GM12875 (cell line): ENCODE measurements at regions not wholly inside any gene's neighbourhood (a gene's known extent, or its start where the extent isn't known, plus 50 kb on each side); places are given as distances from the start of the nearest gene placed in this dataset.
"Not testable (repeated sequence)": the region's sequence is repeated elsewhere in the genome, so short reads cannot be mapped to it uniquely, and the experiment has no call there.

Source experiments
- H3K4me3 ChIP-seq: one replicate; pipeline ENCODE4 v1.5.1; 2011; ENCODE audit warnings: low read depth, low read length, control low read depth
- CTCF ChIP-seq: IDR thresholded peaks from 2 replicates; pipeline ENCODE4 v1.5.1; 2011; ENCODE audit warnings: low read depth, mild to moderate bottlenecking, control low read depth, inconsistent platforms, low read length, moderate library complexity, borderline replicate concordance; ENCODE audit not compliant: insufficient read depth

- no peak for TF ChIP-seq CTCF
- H3K4me3 ChIP-seq, result no peak overlapping the region
Measured at GRCh38 chr2:242048479-242048878, 178.9 kb downstream of the RTP5 start.

- not testable (repeated sequence) for H3K4me3 ChIP-seq
Measured at GRCh38 chr2:242049492-242049891, 180.0 kb downstream of the RTP5 start.

- no peak overlapping the region for H3K4me3 ChIP-seq
- TF ChIP-seq CTCF, result no peak
Measured at GRCh38 chr2:242051463-242051862, 181.9 kb downstream of the RTP5 start.

GRCh38 chr2:242052421-242052820 lies 182.9 kb downstream of the RTP5 start:
- TF ChIP-seq CTCF, result no peak
- no peak overlapping the region for H3K4me3 ChIP-seq

- H3K4me3 ChIP-seq, result no peak overlapping the region
Measured at GRCh38 chr2:242053921-242054320, 184.4 kb downstream of the RTP5 start.

GRCh38 chr2:242054406-242054805 lies 184.9 kb downstream of the RTP5 start:
- TF ChIP-seq CTCF, result no peak
- no peak overlapping the region for H3K4me3 ChIP-seq

More at GRCh38 chr2:242053921-242054320, 184.4 kb downstream of the RTP5 start:
- no peak for TF ChIP-seq CTCF

GRCh38 chr2:242054881-242055801 lies 185.6 kb downstream of the RTP5 start:
- TF ChIP-seq CTCF, result no peak
- no peak overlapping the region for H3K4me3 ChIP-seq
